HPDE6-E6E7 (cell line): ENCODE measurements at regions not wholly inside any gene's neighbourhood (a gene's known extent, or its start where the extent isn't known, plus 50 kb on each side); places are given as distances from the start of the nearest gene placed in this dataset.

ENCODE experiments used
- DNase-seq: peaks from one replicate; pipeline ENCODE4 v3.0.0; 2011; ENCODE audit warnings: missing footprints; ENCODE audit errors: extremely low spot score

GRCh38 chr6:62479697-62480220 lies 193.7 kb upstream of the KHDRBS2 start:
- DNase-seq, result no peak

- no peak for DNase-seq
These were observed 188.8 kb upstream of the KHDRBS2 start for GRCh38 chr6:62474793-62475192.

- no peak for DNase-seq
These were observed 180.6 kb upstream of the KHDRBS2 start for GRCh38 chr6:62466607-62467006.

- DNase-seq, result no peak
These were observed 179.2 kb upstream of the KHDRBS2 start for GRCh38 chr6:62465206-62465605.

GRCh38 chr6:62452586-62452985 lies 166.6 kb upstream of the KHDRBS2 start:
- DNase-seq, result no peak

- DNase-seq, result no peak
These were observed 160.8 kb upstream of the KHDRBS2 start for GRCh38 chr6:62446647-62447316.

- DNase-seq, result no peak
These were observed 159.5 kb upstream of the KHDRBS2 start for GRCh38 chr6:62445521-62445920.

GRCh38 chr6:62441182-62441581 lies 155.2 kb upstream of the KHDRBS2 start:
- DNase-seq, result no peak

GRCh38 chr6:62429781-62430180 lies 143.8 kb upstream of the KHDRBS2 start:
- DNase-seq, result no peak

- no peak for DNase-seq
These were observed 114.7 kb upstream of the KHDRBS2 start for GRCh38 chr6:62400521-62401259.

GRCh38 chr6:62393608-62394007 lies 107.6 kb upstream of the KHDRBS2 start:
- no peak for DNase-seq

- no peak for DNase-seq
These were observed 106.3 kb upstream of the KHDRBS2 start for GRCh38 chr6:62392291-62392690.

GRCh38 chr6:62391358-62391757 lies 105.3 kb upstream of the KHDRBS2 start:
- no peak for DNase-seq

GRCh38 chr6:62390401-62390800 lies 104.4 kb upstream of the KHDRBS2 start:
- peak; percentile 50 for DNase-seq

- no peak for DNase-seq
These were observed 85.6 kb upstream of the KHDRBS2 start for GRCh38 chr6:62371453-62372210.

GRCh38 chr6:62367601-62368000 lies 81.6 kb upstream of the KHDRBS2 start:
- DNase-seq, result no peak

- DNase-seq, result no peak
These were observed 76.1 kb upstream of the KHDRBS2 start for GRCh38 chr6:62362097-62362496.

- DNase-seq, result no peak
These were observed 71.8 kb upstream of the KHDRBS2 start for GRCh38 chr6:62357835-62358234.

- no peak for DNase-seq
These were observed 68.2 kb upstream of the KHDRBS2 start for GRCh38 chr6:62354261-62354660.

- no peak for DNase-seq
These were observed 60.1 kb upstream of the KHDRBS2 start for GRCh38 chr6:62345962-62346689.

- no peak for DNase-seq
These were observed 59.4 kb upstream of the KHDRBS2 start for GRCh38 chr6:62345446-62345845.

GRCh38 chr6:62344850-62345249 lies 58.8 kb upstream of the KHDRBS2 start:
- no peak for DNase-seq
